ENCODE measurements at regions not wholly inside any gene's neighbourhood (a gene's known extent, or its start where the extent isn't known, plus 50 kb on each side); places are given as distances from the start of the nearest gene placed in this dataset.

DNA sequence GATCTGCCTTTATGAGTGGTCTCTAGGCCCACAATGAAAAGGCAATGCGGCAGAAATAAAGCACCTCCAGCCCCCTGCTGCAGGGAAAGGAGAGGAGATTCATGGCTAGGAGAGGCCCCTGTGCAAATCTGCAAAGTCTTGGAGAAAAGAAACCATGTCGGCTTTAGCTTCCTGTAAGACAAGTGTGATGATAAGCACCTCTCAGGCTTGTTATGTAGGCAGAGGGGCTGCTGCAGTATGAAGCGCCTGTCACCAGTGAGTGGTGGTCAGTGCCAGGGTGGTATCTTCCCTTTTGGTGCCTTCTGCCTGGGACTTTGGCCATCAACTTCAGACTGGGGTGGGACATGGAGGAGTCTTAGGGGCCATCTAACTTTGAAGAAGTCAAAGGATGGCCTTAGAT lies 59.2 kb upstream of the ARHGEF3 start:
- DNase-seq, result no peak

DNA sequence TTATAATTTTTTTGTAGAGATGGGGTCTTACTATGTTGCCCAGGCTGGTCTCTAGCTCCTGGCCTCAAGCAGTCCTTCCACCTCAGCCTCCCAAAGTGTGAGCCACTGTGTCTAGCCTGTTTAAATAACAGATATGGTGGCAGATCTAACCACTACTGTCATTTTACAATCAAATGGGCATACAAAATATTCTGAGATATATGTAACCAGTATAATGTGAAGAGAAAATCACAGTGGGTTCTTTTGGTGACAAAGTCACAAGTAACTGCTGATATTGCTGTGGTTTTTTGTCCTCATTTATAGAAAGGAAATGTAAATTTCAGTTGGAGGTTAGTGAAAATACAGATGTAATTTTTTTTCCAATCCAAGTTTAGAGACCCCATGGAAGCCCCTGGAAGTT lies 58.6 kb upstream of the ARHGEF3 start:
- DNase-seq, result no peak

DNA sequence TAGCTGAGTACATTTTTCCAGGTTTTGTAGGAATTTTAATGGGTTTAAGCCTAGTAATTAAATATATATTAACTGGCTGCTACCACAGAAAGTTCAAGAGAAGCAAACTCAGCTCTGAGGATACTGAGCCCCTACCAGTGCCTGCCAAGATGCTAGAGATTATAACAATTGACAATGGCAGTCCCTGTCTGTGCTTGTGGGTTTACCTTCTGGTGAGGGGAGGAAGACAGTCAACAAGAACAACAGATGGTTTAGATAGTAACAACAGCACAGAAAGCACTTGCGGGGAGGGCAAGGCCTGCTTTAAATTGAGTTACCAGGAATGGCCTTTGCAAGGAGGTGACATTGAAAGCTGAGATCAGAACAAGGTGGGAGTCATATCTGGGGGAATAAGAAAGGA lies 56.6 kb upstream of the ARHGEF3 start:
- no peak for DNase-seq

DNA sequence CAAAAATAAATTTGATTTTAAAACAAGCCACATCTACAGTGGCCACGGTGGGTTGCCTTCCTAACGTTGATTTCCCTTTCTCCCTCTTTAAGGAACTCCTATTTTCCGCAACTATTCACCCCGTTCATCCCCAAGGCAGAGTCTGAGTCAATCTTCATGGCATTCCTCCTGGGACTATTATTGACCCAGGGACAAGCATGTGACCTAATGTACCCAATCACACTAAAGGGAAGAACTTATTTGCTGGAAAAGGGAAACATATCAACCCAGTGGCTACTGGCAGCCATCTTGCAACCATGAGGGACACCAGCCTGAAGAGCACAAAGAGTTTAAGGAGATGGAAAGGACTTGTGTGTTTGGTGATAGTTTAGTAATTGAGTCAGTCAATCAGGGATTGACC lies 55.4 kb upstream of the ARHGEF3 start:
- no peak for DNase-seq

DNA sequence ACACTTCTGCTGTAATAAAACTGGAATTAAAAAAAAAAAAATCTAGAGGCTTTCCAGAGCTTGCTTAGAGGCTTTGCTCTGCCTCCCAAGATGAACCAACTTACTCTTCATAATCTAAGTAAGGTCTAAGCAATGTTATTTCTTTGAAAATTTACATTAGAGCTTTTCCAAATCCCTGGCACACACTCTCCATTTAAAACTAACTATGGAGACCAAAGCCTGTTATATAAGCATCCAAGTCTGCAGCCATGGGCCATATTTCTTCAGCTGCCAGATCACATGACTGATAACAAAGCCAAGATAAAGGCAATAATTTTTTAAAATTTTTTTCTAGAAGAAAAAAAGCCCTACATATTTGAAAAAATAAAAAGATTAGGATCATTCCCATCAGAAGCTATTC lies 55.0 kb upstream of the ARHGEF3 start:
- no peak for DNase-seq

DNA sequence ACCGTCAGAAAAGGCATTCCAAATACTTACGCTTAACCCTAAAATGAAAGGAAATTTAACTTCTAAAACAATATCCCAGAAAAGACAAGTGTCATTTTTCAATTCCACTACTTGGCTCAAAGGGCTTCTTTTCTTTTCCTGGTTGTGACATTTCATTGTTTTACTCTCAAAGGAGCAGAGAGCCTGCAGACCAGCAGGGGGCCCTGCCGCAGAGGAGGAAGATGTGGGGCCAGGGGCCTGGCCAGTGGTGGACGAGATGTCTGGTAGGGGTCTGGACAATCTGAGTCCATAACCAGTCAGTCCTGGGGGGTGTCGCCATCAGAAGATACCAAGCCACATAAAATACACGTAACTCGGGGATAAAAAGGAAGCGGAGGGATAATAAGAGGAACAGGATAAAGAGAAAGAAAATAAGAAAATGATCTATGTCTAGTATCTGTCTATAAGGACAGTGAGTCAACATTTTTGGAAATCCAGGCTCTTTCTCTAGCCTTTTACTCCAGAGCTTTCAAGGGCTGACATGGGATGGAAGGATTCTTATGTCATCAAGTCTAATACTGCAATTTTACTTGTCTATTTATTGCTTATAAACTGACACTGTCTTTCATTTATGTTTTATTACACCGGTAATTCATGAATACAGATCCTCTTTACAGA lies 54.2 kb upstream of the ARHGEF3 start:
- peak; percentile 21 for DNase-seq

DNA sequence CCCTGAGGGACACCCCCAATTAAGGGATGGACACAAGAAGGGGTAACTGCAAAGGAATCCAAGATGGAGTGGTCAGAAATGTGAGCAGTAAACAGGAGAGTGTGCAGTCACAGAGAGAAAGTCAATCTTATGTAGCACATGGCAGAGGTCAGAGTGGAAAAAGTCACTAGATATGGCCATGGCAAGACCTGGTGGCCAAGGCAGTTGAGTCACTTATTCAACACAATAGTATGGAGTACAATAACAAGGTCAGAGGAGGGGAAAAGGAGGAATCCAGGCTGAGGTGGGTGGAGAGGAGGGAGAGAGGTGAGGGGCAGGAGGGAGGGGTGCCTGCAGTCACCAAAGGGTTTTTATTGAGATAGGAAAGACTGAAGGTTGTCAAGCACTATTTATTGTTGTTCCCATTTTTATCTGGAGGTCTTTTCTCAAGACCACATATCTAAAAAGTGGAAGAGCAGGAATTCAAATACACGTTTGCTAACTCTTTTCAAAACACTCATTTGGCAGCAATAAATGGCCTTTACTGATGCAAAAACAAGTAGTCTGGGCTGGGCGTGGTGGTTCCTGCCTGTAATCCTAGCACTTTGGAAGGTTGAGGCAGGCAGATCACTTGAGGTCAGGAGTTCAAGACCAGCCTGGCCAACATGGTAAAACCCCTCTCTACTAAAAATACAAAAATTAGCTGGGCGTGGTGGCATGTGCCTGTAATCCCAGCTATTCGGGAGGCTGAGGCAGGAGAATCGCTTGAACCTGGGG lies 53.3 kb upstream of the ARHGEF3 start:
- no peak for DNase-seq

DNA sequence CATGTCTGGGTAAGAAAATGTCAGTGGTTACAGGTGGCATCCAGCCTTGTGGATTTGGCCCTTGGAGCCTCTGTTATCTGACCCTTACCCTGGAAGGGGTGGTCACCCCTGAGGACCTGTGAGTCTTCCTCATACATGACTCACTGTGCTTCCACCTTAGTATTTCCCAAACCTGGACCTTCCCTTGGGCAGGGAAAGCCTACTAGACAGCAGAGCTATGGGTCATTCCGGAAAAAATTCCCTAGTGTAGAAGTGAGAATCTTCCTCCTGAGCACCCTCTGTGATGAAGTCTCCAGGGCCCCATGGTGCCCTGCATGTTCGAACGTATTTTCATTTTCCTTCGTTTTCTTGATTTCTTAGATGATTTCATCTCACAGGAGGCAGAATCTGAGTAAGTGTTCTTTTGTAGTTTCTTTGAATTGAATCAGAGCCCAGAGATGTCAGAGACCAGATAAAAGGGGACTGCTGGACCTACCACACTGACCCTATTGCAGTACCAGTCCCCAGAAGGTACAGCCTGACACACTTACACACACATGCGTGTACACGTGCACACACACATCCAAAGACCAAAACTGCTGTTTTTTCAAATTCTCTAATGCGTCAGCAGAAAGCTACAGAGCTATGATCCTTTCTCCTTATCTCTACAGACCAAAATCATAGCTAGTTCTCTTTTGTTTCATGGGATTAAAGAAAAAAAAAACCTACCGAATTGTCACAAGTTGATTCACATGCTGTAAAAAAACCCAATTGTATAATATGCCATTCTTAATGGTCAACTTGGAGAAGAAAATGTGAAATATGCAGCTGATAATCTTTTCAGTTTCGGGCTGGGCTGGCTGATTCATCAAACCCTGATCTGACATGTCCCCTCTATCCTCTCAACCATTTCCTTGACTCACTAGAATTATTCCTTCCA lies 50.5 kb upstream of the ARHGEF3 start:
- DNase-seq, result no peak

Data from retina (tissue), 1 donor.